ENCODE measurements at regions not wholly inside any gene's neighbourhood (a gene's known extent, or its start where the extent isn't known, plus 50 kb on each side); places are given as distances from the start of the nearest gene placed in this dataset.

DNA sequence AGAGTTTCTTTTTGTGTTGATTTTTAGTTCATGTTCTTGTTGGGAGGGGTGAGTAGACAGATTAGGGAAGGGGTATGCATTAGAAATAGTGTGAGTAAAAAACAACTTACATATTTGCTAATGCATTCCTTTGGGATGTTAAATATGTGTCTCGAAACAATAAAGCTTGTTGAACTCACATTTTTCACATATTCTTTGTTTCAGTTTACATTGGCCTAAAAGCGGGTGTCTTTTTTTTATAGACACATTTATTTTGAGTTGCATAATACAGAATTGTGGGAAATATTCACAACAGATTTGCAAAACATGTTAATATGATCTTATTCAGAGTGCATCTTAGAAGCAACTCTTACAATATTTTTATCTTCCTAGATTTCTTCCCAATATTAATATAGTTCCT, 337.5 kb upstream of the CNTNAP2 start:
- in situ Hi-C loops (cut with MboI; ENCODE audit: low sequenced_read_pairs, unreplicated experiment) = no loop called here
- no peak for DNase-seq (ENCODE audit: low spot score)
- TF ChIP-seq, protein P1, sequence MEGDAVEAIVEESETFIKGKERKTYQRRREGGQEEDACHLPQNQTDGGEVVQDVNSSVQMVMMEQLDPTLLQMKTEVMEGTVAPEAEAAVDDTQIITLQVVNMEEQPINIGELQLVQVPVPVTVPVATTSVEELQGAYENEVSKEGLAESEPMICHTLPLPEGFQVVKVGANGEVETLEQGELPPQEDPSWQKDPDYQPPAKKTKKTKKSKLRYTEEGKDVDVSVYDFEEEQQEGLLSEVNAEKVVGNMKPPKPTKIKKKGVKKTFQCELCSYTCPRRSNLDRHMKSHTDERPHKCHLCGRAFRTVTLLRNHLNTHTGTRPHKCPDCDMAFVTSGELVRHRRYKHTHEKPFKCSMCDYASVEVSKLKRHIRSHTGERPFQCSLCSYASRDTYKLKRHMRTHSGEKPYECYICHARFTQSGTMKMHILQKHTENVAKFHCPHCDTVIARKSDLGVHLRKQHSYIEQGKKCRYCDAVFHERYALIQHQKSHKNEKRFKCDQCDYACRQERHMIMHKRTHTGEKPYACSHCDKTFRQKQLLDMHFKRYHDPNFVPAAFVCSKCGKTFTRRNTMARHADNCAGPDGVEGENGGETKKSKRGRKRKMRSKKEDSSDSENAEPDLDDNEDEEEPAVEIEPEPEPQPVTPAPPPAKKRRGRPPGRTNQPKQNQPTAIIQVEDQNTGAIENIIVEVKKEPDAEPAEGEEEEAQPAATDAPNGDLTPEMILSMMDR (IDR thresholded peaks at IDR 0.05; ENCODE audit: borderline replicate concordance, control extremely low read depth, extremely low read depth, insufficient read depth, missing control alignments) = no peak

DNA sequence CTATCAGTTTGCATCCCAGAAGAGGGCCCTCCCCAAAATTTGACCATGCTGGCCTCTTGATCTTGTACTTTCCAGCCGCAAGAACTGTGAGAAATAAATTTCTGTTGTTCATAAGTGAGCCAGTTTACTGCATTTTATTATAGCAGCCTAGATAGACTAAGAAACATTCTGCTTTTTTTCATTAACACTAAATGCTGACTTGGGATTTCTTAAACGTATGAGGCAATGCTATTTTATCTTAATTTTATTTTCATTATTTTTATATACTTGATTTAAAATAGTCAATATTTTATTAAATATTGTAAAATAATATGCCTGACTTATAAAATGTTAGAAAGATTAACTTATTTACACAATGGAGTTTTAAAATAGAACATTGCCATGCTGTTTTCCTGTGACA, 341.8 kb upstream of the CNTNAP2 start:
- in situ Hi-C loops (cut with MboI; ENCODE audit: low sequenced_read_pairs, unreplicated experiment) = no loop called here
- no peak for DNase-seq (ENCODE audit: low spot score)
- TF ChIP-seq, protein P1 (IDR thresholded peaks at IDR 0.05; ENCODE audit: borderline replicate concordance, control extremely low read depth, extremely low read depth, insufficient read depth, missing control alignments) = no peak

DNA sequence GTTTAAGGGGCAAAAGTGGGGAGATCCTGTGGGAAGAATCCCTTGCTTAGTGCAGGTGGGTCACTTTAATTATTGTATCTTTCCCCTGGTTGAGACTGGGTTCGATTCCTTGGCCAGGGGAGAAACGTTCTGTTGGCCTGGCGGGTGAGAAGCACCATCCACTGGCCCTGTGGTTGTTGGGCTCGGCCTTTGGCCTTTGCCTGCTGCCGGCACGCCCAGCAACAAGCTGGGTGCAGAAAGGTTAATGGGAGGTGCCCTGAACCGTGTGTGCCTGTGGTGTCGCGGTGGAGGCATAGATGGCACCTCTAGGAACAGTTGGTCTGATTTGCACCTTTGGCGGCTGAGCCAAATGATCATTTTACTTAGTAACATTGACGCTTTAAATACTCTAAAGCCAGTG, 363.6 kb upstream of the CNTNAP2 start:
- in situ Hi-C loops (cut with MboI; ENCODE audit: low sequenced_read_pairs, unreplicated experiment) = no loop called here
- TF ChIP-seq, protein P1 (IDR thresholded peaks at IDR 0.05; ENCODE audit: borderline replicate concordance, control extremely low read depth, extremely low read depth, insufficient read depth, missing control alignments) = no peak
- no peak for DNase-seq (ENCODE audit: low spot score)

DNA sequence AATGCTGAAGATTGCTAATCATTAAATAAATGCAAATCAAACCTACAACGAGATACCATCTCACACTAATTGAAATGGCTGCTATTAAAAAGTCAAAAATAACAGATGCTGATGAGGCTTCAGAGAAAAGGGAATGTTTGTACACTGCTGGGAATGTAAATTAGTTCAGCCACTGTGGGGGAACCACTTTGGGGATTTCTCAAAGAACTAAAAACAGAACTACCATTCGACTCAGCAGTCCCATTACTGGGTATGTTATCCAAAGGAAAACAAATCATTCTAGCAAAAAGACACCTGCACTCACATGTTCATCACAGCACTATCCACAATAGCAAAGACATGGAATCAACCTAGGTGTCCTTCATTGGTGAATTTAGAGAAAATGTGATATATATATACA, 379.0 kb upstream of the CNTNAP2 start:
- in situ Hi-C loops (cut with MboI; ENCODE audit: low sequenced_read_pairs, unreplicated experiment) = no loop called here
- no peak for DNase-seq (ENCODE audit: low spot score)
- TF ChIP-seq, protein P1 (IDR thresholded peaks at IDR 0.05; ENCODE audit: borderline replicate concordance, control extremely low read depth, extremely low read depth, insufficient read depth, missing control alignments) = no peak

DNA sequence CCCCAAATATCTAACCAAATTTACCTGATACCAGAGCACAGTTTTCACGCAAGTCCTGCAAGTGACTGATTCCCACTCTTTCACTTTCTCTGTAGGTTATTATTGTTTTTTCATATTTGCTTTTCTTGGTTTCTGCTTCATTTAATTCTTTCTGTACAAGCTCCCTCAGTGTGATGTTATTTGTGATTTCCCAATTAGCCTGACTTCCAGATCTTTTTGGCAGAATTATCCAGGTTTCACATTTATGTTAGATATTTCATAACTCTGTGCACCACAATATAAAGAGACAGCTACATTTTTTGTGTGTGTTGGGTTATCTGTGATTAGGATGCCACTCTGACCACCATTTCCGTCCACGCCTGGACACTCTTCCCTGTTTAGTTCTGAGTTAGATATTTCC, 381.5 kb upstream of the CNTNAP2 start:
- TF ChIP-seq, protein P1 (IDR thresholded peaks at IDR 0.05; ENCODE audit: borderline replicate concordance, control extremely low read depth, extremely low read depth, insufficient read depth, missing control alignments) = no peak
- DNase-seq (ENCODE audit: low spot score) = no peak
- in situ Hi-C loops (cut with MboI; ENCODE audit: low sequenced_read_pairs, unreplicated experiment) = no loop called here

DNA sequence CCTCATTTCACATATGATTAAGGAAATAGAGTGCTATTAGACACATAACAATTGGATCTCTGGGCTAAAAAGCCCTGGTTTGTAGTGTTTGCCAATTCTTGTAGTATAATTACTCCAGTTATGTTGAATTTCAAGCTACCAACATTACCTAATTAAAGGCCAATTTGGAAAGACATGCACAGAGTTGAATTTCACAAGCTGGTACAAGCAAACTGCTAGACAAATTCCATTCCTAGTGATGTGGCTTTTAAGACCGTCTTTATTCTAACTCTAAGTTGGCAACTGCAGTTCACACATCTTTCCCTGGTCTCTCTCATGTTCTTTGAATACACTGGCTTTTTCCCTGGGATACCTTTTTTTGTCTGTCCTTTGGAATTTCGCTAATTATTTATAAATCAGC, 384.1 kb upstream of the CNTNAP2 start:
- TF ChIP-seq, protein P1 (IDR thresholded peaks at IDR 0.05; ENCODE audit: borderline replicate concordance, control extremely low read depth, extremely low read depth, insufficient read depth, missing control alignments) = no peak
- in situ Hi-C loops (cut with MboI; ENCODE audit: low sequenced_read_pairs, unreplicated experiment) = no loop called here
- no peak for DNase-seq (ENCODE audit: low spot score)

DNA sequence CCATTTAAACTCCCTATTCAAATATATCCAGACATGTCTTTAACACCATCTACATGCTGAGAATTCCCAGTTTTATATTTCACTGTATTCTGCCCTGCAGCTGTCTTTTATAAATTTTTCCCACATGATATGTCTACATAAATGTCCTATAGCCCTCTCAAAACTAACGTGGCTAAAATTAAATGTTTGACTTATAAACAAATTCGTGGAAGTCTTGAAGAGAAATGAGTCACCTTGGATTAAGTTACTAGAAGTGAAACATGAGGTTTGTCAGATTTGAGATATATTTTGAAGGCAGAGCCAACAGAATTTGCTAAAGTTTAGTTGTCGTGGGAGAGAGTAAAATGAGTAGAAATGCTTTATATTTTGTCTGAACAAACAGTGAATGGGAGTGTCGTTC, 386.9 kb upstream of the CNTNAP2 start:
- TF ChIP-seq, protein P1 (IDR thresholded peaks at IDR 0.05; ENCODE audit: borderline replicate concordance, control extremely low read depth, extremely low read depth, insufficient read depth, missing control alignments) = no peak
- in situ Hi-C loops (cut with MboI; ENCODE audit: low sequenced_read_pairs, unreplicated experiment) = no loop called here
- DNase-seq (ENCODE audit: low spot score) = no peak
